ENCODE measurements at regions not wholly inside any gene's neighbourhood (a gene's known extent, or its start where the extent isn't known, plus 50 kb on each side); places are given as distances from the start of the nearest gene placed in this dataset.

GRCh38 chr6:105608711-105609374 is 206.0 kb upstream of the PREP start:
- TF ChIP-seq, protein P1, sequence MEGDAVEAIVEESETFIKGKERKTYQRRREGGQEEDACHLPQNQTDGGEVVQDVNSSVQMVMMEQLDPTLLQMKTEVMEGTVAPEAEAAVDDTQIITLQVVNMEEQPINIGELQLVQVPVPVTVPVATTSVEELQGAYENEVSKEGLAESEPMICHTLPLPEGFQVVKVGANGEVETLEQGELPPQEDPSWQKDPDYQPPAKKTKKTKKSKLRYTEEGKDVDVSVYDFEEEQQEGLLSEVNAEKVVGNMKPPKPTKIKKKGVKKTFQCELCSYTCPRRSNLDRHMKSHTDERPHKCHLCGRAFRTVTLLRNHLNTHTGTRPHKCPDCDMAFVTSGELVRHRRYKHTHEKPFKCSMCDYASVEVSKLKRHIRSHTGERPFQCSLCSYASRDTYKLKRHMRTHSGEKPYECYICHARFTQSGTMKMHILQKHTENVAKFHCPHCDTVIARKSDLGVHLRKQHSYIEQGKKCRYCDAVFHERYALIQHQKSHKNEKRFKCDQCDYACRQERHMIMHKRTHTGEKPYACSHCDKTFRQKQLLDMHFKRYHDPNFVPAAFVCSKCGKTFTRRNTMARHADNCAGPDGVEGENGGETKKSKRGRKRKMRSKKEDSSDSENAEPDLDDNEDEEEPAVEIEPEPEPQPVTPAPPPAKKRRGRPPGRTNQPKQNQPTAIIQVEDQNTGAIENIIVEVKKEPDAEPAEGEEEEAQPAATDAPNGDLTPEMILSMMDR (IDR thresholded peaks at IDR 0.05; ENCODE audit: extremely low read depth, missing control alignments) = no peak
- DNase-seq (ENCODE audit: low spot score) = no peak

- DNase-seq (ENCODE audit: low spot score) = no peak
- TF ChIP-seq, protein P1 (IDR thresholded peaks at IDR 0.05; ENCODE audit: extremely low read depth, missing control alignments) = no peak
Observed at GRCh38 chr6:105607636-105608621, 205.0 kb upstream of the PREP start.

DNA sequence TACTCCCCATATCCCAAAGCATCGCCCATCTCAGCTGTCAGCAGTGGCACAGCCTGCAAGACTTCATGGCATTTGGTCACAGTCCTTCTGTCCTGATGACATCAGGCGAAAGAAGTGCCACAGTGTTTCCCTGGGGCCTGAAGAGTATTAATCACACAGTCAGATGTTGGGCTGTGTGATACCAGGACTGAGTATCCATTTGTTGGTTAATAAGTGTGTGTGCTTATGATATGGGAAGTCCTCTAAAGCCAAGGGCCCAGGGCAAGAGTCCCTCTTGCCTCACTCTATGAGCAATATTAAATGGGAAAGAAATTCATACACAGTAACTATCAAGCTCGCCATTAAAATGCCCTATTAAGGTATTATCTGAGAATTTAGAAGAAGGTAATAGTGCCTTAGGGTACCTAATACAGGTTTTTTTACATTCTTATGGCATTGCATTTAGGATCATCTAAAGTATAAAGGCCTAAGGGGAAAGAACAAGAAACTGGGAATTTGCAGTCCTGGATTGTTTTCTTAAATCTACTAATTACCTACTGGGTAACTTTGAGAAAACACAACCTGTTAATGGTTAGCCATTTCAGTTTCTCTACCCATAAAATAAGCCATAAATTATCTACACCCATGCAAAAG is 204.1 kb upstream of the PREP start:
- TF ChIP-seq, protein P1 (IDR thresholded peaks at IDR 0.05; ENCODE audit: extremely low read depth, missing control alignments) = no peak
- DNase-seq (ENCODE audit: low spot score) = no peak

DNA sequence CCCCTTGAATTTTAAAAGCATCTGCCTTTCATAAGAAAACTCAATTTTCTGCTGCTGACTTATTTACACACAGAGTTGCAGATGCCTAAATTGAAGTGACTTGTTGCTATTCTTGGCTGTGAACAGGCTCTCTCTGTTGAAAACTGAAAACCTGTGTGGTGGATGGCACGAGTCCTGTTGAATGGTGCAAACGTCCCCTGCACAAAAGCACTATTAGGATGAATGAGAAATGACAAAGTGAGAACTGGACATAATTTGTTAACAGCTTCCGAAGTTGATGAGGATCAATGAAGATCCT is 201.7 kb upstream of the PREP start:
- no peak for DNase-seq (ENCODE audit: low spot score)
- TF ChIP-seq, protein P1 (IDR thresholded peaks at IDR 0.05; ENCODE audit: extremely low read depth, missing control alignments) = no peak

- DNase-seq (ENCODE audit: low spot score) = no peak
- TF ChIP-seq, protein P1 (IDR thresholded peaks at IDR 0.05; ENCODE audit: extremely low read depth, missing control alignments) = no peak
Observed at GRCh38 chr6:105603788-105604586, 201.1 kb upstream of the PREP start.

GRCh38 chr6:105601541-105602236 is 198.8 kb upstream of the PREP start:
- TF ChIP-seq, protein P1 (IDR thresholded peaks at IDR 0.05; ENCODE audit: extremely low read depth, missing control alignments) = no peak
- peak; percentile 61 for DNase-seq (ENCODE audit: low spot score)
